ENCODE measurements at regions not wholly inside any gene's neighbourhood (a gene's known extent, or its start where the extent isn't known, plus 50 kb on each side); places are given as distances from the start of the nearest gene placed in this dataset.

GRCh38 chr17:14594690-14595089 lies 293.8 kb downstream of the HS3ST3B1 start:
- TF ChIP-seq POLR2AphosphoS5 (IDR thresholded peaks at IDR 0.05) (no peak), CTCF (IDR thresholded peaks at IDR 0.05) (no peak), POLR2A (IDR thresholded peaks at IDR 0.05) (no peak)

Data from breast epithelium (tissue), 3 donors.